Activated CD8-positive, alpha-beta T cell treated with anti-CD3 and anti-CD28 coated beads for 36 hours (primary cell): ENCODE measurements at regions not wholly inside any gene's neighbourhood (a gene's known extent, or its start where the extent isn't known, plus 50 kb on each side); places are given as distances from the start of the nearest gene placed in this dataset.

Experiments
- ATAC-seq: fragments of 200-7000 bp; cut with Tn5 transposase; one replicate; pipeline ENCODE4 v1.10.0; 2021; ENCODE audit warnings: mild to moderate bottlenecking, moderate library complexity
- CTCF ChIA-PET: fragments of 350-600 bp; sonication (Branson Sonifier 250); formaldehyde crosslinking; loops from one replicate; lab custom pipeline; 2021; ENCODE audit warnings: antibody characterized with exemption; lab: Charles Lee
- POLR2A ChIA-PET: fragments of 350-600 bp; sonication (Branson Sonifier 250); formaldehyde crosslinking; loops from one replicate; lab custom pipeline; 2021; ENCODE audit warnings: antibody characterized with exemption; lab: Charles Lee
- DNase-seq: peaks from one replicate; pipeline ENCODE4 v3.0.0-alpha.2; 2020
- H3K27ac Mint-ChIP-seq: one replicate; pipeline ENCODE4 v1.8.0; 2021; ENCODE audit warnings: mild to moderate bottlenecking, mixed read lengths
- H3K27me3 Mint-ChIP-seq: one replicate; pipeline ENCODE4 v1.8.0; 2021; ENCODE audit warnings: mixed read lengths
- H3K36me3 Mint-ChIP-seq: one replicate; pipeline ENCODE4 v1.8.0; 2021; ENCODE audit warnings: low read depth, mixed read lengths
- H3K4me1 Mint-ChIP-seq: one replicate; pipeline ENCODE4 v1.8.0; 2021; ENCODE audit warnings: low read depth, mixed read lengths
- H3K4me3 Mint-ChIP-seq: one replicate; pipeline ENCODE4 v1.8.0; 2021; ENCODE audit warnings: mild to moderate bottlenecking, moderate library complexity, mixed read lengths
- H3K9me3 Mint-ChIP-seq: one replicate; pipeline ENCODE4 v1.8.0; 2021; ENCODE audit warnings: mixed read lengths
- intact Hi-C: fragments of 100-400 bp; cut with micrococcal nuclease; formaldehyde crosslinking; loops from one replicate; pipeline ENCODE4 v1.10.0; 2022
- TF ChIP-seq, protein P1 (sequence below): fragments of 200-600 bp; IDR thresholded peaks from one replicate; pipeline ENCODE4 v1.8.0; 2022; ENCODE audit warnings: antibody characterized with exemption, mild to moderate bottlenecking

DNA sequence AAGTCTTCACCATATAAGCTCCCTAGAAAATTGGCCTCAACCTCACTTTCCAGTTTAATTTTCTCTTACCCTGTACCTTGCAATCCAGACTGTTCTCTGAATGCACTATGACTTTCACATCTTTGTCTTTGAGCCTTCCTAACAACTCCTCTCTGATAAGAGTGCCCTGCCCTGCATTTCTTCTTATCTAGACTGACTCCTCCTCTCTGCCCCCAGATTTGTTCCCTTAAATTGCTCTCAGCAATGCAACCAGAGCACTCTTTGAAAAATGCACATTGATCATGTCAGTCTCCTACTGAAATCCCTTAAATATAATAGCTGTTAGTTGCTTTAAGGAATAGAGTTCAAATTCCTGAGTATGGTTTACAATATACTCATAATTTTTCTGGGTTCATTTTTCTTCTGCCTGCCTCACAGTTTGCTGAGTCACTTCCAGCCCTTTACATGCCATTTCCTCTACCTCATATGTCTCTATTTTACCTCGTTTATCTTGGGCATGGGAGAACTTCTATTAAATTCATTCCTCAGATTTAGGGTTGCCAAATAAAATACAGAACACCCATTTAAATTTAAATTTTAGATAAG lies 582.7 kb upstream of the AADAT start:
- H3K36me3 Mint-ChIP-seq = no peaks in the 10 kb centered on the region
- intact Hi-C loops = no loop called here
- no peak overlapping the region for H3K4me3 Mint-ChIP-seq
- ATAC-seq (no peak), DNase-seq (no peak)
- H3K27ac Mint-ChIP-seq = no peak overlapping the region
- POLR2A ChIA-PET = no interaction called here
- TF ChIP-seq, protein P1, sequence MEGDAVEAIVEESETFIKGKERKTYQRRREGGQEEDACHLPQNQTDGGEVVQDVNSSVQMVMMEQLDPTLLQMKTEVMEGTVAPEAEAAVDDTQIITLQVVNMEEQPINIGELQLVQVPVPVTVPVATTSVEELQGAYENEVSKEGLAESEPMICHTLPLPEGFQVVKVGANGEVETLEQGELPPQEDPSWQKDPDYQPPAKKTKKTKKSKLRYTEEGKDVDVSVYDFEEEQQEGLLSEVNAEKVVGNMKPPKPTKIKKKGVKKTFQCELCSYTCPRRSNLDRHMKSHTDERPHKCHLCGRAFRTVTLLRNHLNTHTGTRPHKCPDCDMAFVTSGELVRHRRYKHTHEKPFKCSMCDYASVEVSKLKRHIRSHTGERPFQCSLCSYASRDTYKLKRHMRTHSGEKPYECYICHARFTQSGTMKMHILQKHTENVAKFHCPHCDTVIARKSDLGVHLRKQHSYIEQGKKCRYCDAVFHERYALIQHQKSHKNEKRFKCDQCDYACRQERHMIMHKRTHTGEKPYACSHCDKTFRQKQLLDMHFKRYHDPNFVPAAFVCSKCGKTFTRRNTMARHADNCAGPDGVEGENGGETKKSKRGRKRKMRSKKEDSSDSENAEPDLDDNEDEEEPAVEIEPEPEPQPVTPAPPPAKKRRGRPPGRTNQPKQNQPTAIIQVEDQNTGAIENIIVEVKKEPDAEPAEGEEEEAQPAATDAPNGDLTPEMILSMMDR = no peak
- H3K27me3 Mint-ChIP-seq = no peaks in the 10 kb centered on the region
- H3K9me3 Mint-ChIP-seq = peaks cover 7% of the 10 kb centered on the region
- H3K4me1 Mint-ChIP-seq = no peaks in the 10 kb centered on the region
- CTCF ChIA-PET = no interaction called here

DNA sequence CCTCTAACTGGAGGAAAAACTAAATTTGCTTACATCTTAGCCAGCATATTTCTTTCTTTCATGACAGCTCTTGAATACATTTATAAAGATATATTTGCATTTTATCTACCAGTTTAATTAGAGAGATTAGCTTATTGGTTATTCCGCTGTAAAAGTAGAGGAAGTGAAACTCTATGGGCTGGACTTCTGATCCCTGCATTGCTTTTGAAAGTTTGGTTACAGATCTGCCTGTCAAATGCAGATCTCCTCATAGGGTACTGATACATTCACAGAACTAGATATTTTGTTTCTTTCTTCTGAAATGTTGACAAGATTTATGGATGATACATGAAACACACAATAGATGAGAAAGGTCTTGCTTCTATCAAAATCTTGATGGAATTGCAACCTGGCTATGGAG lies 581.4 kb upstream of the AADAT start:
- H3K36me3 Mint-ChIP-seq = no peaks in the 10 kb centered on the region
- ChIA-PET CTCF (no interaction called here), POLR2A (no interaction called here)
- TF ChIP-seq, protein P1 = no peak
- peaks cover 4% of the 10 kb centered on the region for H3K9me3 Mint-ChIP-seq
- intact Hi-C loops = no loop called here
- no peak overlapping the region for H3K27ac Mint-ChIP-seq
- no peak for DNase-seq
- no peak overlapping the region for H3K4me3 Mint-ChIP-seq
- no peak for ATAC-seq
- H3K4me1 Mint-ChIP-seq = no peaks in the 10 kb centered on the region
- no peaks in the 10 kb centered on the region for H3K27me3 Mint-ChIP-seq

DNA sequence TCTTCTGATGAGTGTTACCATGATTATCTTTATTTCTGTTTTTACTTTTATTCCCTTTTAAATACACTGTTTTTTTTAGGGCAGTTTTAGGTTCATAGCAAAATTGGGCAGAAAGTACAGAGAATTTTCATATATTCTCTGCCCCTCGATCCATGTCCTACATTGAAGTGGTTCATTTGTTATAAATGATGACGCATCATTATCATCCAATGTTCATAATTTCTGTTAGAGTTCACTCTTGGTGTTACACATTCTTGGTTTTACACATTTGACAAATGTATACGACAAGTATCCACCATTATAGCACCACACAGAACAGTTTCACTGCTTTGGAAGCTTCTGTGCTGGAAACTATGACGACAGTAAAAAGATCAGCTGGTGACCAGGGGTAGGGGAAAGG lies 578.1 kb upstream of the AADAT start:
- no peaks in the 10 kb centered on the region for H3K4me1 Mint-ChIP-seq
- H3K27me3 Mint-ChIP-seq = no peaks in the 10 kb centered on the region
- CTCF ChIA-PET = no interaction called here

DNA sequence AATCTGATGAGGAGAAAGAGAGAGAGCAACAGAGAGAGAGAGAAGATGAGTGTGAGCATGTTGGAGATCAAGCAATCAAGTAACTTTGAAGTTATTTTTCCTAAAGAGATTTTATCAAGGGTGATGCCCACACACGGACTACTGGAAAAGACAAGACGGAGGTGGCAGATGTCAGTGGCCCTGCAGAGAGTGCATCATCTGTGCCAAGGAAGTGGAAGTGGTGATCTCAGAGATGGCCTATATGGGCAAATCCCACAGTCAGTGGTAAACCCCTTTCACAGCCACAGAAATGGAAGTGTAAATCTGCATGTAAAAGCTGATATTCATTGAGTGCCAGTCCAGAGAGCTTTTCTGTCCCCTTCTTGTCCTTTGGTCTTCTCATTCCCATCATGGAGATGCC lies 577.2 kb upstream of the AADAT start:
- TF ChIP-seq, protein P1 = no peak
- intact Hi-C loops = no loop called here
- Mint-ChIP-seq H3K4me1 (no peaks in the 10 kb centered on the region), H3K36me3 (no peaks in the 10 kb centered on the region), H3K9me3 (no peaks in the 10 kb centered on the region), H3K27ac (no peak overlapping the region), H3K27me3 (no peaks in the 10 kb centered on the region), H3K4me3 (no peak overlapping the region)
- no peak for DNase-seq
- ChIA-PET CTCF (no interaction called here), POLR2A (no interaction called here)
- no peak for ATAC-seq

More for the DNA sequence above, 578.1 kb upstream of the AADAT start:
- Mint-ChIP-seq H3K4me3 (no peak overlapping the region), H3K9me3 (no peaks in the 10 kb centered on the region), H3K36me3 (no peaks in the 10 kb centered on the region), H3K27ac (no peak overlapping the region)
- POLR2A ChIA-PET = no interaction called here
- ATAC-seq = no peak
- intact Hi-C loops = no loop called here
- TF ChIP-seq, protein P1 = no peak
- no peak for DNase-seq

DNA sequence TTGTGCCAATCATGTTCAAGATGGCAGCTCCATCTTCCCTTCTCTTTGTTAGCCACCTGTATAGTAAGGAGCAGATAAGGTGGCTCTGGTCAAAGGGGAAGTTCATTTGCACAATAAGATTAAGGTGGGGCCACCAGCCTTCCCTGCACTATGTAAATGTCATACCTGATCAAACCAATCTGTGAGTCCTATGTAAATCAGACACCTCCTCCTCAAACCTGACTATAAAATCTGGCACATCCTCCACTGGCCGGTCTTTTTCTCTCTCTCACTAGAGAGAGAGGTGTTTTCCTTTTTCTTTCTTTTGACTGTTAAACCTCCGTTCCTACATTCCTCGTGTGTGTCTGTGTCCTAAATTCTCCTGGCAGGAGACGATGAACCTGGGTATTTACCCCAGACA lies 572.5 kb upstream of the AADAT start:
- CTCF ChIA-PET = no interaction called here
- ATAC-seq = no peak
- no peak for DNase-seq
- no peak overlapping the region for H3K27ac Mint-ChIP-seq
- POLR2A ChIA-PET = no interaction called here
- TF ChIP-seq, protein P1 = no peak
- no peaks in the 10 kb centered on the region for H3K27me3 Mint-ChIP-seq
- H3K9me3 Mint-ChIP-seq = peaks cover 1% of the 10 kb centered on the region
- no peaks in the 10 kb centered on the region for H3K36me3 Mint-ChIP-seq
- intact Hi-C loops = no loop called here
- H3K4me1 Mint-ChIP-seq = no peaks in the 10 kb centered on the region
- no peak overlapping the region for H3K4me3 Mint-ChIP-seq
